GM19351 (cell line): ENCODE measurements at regions not wholly inside any gene's neighbourhood (a gene's known extent, or its start where the extent isn't known, plus 50 kb on each side); places are given as distances from the start of the nearest gene placed in this dataset.
"Not testable (repeated sequence)": the region's sequence is repeated elsewhere in the genome, so short reads cannot be mapped to it uniquely, and the experiment has no call there.

Experiments
- ATAC-seq: cut with Tn5 transposase; IDR thresholded peaks from one replicate; pipeline ENCODE4 v1.9.1; 2021; ENCODE audit warnings: mild to moderate bottlenecking, moderate library complexity; ENCODE audit not compliant: unreplicated experiment

GRCh38 chr6:2324166-2324953 is 79.0 kb upstream of the GMDS start:
- ATAC-seq = no peak

GRCh38 chr6:2317498-2317897 is 72.1 kb upstream of the GMDS start:
- not testable (repeated sequence) for ATAC-seq

DNA sequence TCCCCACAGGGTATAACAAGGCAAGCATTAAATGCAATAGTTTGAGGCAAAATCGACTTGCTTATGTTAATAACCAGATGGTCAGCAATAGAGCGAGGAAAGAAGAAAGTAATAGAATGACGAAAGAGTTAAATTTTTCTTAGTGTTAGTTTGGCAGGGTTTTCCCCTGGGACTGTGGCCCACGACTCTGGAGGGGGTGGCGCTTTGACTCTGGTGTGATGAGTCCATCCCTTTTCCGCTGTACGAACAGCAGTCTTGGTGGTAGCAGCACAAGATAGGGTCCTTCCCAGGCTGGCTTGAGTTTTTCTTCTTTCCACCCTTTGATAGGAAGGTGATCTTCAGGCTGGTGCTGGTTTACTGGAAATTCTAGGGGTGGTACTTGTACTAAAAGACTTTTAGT is 69.2 kb upstream of the GMDS start:
- no peak for ATAC-seq

DNA sequence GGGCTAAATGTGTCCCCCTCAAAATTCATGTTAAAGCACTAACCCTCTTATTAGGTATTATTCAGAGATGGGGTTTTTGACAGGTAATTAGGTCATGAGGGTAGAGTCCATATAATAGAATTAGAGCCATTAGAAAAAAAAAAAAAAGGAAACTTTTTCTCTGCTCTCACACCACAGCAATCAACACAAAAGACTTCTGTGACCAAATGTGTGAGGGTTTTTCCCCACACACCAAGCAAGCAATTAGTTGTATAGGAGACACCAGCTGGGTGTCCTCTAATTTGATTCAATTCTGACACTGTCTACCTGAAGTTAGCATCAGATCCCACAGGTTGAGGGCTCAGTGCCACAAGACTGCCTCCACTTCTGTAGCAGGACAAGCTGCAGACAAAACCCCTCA is 64.6 kb upstream of the GMDS start:
- no peak for ATAC-seq

DNA sequence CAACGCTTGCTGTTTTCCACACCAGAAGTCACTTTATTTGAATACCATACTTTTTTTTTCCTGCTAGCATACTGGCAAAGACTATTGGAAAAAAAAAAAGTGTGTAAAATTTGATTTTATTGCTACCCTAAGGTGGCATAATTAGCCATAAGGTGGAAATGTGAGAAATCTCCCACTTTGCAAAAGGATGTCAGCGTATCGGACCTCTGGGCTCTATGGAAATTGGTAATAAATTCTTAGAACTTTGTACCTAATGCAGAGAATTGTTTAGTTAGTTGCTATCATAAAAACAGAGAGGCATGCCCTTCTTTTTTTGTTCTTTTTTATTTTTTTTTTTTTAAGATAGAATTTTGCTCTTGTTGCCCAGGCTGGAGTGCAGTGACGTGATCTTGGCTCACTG is 63.7 kb upstream of the GMDS start:
- ATAC-seq = no peak

- ATAC-seq = no peak
Observed at GRCh38 chr6:2307799-2308198, 62.4 kb upstream of the GMDS start.

GRCh38 chr6:2305951-2306350 is 60.5 kb upstream of the GMDS start:
- no peak for ATAC-seq

DNA sequence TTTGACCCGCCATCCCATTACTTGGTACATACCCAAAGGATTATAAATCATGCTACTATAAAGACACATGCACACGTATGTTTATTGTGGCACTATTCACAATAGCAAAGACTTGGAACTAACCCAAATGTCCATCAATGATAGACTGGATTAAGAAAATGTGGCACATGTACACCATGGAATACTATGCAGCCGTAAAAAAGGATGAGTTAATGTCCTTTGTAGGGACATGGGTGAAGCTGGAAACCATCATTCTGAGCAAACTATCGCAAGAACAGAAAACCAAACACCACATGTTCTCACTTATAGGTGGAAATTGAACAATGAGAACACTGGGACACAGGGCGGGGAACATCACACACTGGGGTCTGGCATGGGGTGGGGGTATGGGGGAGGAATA is 57.1 kb upstream of the GMDS start:
- ATAC-seq = not testable (repeated sequence)

DNA sequence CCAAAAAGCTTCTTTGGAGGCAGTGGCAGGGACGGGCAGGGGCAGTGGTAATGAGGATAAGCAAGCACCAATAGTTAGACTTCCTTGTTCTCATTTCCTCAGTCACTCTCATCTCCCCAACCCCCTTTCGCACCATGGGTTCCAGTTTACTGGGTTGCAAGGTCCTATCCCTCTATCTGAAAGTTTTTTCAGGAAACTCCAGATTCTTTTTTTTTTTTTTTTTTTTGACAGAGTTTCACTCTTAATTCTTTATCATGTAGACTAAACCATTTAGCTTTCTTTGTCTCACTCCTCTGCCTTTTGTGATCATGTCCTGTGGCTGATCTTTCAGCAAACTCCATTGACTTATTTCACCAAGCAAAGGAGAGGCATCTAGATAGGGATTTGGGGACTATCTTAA is 51.4 kb upstream of the GMDS start:
- no peak for ATAC-seq
